HG02763 (cell line): ENCODE measurements at regions not wholly inside any gene's neighbourhood (a gene's known extent, or its start where the extent isn't known, plus 50 kb on each side); places are given as distances from the start of the nearest gene placed in this dataset.

Experiments
- ATAC-seq: cut with Tn5 transposase; IDR thresholded peaks from one replicate; pipeline ENCODE4 v1.9.1; 2021; ENCODE audit warnings: mild to moderate bottlenecking, moderate library complexity; ENCODE audit not compliant: unreplicated experiment

DNA sequence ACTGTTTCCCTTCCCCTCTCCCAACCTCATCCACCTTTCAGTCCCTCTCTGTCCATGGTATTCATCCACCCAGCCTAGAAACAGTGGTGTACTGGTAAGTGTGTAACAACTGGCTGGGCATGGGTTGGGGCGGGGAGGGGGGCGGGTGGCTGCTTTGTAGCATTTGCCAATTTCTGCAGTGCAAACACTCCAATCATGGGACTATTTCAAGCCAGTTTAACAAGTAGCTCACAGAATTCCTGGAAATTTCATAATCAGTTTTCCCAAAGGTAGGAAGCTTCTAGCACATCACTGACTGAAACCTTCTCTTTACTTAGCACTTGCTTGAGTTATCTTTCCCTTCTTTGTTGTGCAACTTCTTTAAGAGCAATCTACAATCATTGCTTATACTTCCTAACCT lies 100.8 kb upstream of the WASF3 start:
- no peak for ATAC-seq

DNA sequence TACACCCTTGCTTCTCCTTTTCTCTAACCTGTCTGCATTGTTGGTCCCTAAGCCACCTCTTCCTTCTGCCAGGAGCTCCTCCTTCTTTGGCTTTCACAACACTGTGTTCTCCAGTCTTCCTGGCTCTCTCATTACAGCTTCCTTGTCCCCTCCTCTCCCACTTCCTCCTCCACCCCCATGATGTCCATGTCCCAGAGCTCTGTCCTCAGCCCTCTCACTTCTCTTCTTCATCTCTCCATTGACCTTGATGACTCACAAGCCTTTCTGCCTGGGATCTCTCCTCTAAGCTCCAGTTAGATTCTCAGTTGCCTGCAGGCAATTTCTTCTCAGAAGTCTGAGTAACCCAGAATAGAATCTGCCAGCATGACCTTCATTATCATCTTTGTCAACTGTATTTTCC lies 100.3 kb upstream of the WASF3 start:
- no peak for ATAC-seq

DNA sequence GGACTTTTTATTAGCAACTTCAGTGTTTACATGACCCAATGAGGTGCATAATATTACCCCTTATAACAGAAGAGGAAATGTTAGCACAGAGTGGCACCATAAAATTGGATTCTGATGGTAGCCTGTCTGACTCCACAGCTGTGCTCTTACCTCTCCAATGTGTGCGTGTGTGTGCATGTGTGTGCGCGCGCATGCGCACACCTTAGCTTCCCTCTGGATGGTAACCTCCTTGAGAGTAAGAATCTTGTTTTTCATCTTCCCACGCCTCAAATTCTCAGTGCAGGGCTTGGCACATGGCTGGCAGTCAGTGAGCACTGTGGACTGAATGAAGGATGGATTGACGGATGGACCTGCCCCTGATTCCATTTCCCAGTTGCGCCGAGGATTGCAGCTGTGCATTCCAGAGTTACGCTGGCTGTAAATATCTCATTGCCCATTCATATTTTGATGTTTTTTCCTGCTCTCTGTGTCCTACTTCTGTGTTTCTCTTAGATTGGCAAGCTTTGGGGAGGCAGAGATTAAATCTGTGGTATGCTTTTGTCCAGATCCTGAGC lies 99.2 kb upstream of the WASF3 start:
- no peak for ATAC-seq

DNA sequence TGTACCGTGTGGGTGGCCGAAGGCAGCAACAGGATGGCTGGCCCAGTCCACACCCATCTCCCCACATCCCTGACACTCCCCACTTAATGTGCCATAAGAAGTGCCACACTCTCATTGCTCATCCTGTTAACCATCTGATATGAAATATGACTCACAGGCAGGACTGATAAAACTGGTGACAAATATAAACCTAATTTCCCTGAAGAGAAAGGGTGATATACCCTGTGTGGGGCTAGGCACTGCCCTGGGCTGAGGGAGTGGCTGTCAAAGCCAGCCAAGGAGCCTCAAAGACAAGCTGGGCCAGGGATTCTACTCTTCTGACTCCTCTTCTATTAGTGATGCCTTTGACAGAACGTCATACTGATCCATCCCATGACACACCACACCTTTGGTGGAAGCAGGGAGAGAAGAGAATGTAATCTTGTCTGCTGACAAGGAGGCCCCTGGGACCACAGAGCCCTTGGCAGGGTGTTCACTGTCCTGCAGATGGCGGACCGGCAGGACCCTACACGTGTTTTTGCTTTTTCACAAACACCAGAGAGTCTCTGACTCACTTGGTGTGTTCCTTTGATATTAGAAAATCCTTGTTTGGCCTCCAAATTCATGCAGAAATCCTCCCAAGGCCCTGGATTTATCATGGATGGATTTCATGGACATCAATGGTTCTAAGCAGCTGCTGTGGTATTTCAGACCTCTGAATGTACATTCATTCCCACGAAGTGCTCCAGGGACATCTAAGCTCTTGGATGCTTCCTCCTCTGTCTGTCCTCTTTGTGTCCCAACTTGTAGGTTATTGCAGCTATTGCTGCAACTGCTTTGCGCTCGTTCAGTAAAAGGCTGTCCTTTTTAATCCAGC lies 98.0 kb upstream of the WASF3 start:
- ATAC-seq: no peak

DNA sequence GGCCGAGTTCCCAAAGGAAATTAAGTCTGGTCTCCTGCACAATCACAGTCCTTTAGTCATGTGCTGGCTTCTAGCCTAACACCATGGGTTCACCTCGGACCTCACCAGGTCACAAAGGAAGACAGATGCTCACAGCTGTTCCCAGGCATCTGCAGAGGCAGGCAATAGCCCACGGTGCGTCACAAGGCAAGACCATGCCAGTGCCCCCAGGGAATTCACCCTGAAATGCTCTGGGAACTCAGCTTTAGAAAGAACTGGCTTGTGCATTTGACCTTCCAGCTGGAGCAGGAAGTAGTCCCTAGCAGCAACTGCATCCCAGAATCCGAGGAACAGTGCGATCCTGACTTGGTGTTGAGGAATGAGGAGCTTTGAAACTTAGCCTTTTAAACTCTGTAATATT lies 96.8 kb upstream of the WASF3 start:
- ATAC-seq: no peak

DNA sequence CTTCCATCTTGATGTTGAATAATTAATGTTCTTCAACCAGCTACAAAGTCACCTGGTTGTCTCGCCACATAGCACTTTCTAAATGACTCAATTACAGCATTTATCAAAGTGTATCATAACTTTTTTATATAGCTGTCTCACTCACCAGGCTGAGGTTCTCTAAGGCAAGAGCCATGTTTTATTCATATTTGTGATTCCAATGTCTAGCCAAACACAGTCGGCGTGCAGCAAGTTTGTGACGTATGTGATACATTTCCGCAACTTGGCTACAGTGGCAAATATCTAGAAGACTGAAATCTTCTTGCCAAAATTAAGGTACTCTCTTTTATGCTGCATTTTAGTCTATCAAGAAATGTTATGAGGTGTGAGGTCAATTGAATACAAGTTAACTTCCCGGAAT lies 94.2 kb upstream of the WASF3 start:
- ATAC-seq: no peak

DNA sequence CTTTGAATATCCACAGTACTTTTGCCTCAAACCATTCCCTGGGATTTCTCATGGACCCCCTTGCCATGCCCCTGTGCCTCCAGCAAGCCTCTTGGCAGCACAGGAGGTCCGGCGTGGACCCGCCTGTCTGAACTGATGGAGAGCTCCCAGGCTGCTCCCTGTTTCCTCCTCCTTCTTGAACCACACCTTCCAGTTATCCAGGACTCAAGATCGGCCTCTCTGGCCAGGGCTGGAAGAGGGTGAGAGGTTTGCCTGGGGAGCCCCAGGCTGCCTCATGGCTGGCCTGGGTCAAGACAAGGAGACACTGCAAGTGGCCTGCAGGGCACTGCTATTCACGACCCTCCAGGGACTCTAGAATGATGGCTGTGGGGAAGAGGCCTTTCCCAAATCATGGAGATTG lies 93.6 kb upstream of the WASF3 start:
- no peak for ATAC-seq

DNA sequence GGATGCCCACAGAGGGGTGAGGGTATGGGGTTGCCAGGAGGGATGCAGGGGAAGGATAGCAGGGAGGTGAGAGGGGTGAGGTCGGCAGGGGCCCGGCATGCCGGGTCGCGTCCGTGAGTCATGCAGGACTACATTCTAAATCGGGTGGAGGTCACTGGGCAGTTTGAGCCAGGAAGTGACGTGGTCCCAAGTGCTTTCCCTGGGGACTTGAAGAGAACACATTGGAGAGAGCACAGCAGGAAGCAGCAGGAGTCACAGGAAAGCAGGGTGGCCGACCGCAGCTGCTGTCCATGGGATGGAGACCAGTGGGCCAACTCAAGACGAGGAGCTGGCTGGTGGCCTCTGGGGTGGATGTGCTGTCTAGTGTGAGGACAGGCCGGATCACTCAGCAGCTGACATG lies 92.0 kb upstream of the WASF3 start:
- no peak for ATAC-seq

DNA sequence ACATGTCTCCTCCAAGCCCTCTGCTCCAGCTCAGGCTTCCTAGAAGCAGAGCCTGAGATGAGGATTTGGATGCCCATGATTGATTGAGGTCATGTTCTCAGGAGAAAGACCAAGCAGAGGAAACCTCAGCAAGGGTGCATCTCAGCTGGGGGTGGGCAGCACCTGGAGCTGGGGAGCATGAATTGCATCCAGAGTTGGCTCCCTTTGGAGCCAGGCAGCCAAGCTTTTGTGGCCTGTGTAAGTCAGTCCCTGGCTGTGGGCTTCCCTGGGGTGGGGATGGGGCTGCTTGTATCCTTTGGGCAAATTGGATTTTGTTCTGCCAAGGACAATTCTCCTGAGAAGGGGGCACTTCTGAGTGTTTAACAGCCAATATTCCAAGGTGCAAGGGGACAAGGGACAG lies 91.5 kb upstream of the WASF3 start:
- ATAC-seq: no peak

DNA sequence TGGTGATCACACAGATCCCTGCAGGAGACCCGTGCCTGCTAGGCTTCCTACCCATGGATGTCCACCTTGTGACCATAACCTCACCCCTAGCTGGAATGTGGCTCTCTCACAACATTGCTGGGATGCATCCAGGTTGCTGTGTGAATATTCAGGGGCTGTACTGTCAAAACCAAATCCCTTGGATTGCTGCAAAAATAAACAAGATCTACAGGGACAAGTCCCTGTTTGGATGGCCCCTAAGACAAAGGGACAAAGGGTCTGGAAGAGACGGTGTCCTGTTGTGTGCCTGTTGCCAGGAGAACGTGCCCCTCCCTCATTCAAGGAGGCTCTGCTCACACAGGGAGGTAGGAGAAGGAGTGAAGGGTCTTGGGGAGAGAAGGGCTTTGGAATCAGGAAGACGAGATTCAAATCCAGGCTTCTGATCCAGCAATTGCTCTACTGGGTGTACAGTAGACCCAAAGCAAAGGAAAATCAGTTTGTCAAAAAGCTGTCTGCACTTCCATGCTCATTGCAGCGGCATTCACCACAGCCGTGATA lies 89.2 kb upstream of the WASF3 start:
- ATAC-seq: no peak

DNA sequence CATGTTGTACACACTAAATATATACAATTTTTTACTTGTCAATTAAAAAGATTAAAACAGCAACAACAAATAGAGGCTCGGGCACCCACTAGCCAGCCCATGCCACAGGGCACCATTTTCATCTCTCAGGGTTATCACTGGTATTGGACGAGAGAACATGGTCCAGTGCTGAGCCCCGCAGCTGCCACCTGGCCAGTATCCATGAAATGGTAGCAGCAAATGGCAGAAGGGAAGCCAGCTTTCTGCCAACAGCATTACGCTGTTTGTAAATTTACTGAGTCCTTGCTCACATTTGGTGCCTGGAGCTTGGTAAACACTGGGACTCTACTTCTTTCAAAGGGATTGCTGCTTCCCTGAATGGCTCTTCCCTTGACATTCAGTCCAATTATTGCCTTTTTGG lies 87.9 kb upstream of the WASF3 start:
- no peak for ATAC-seq

DNA sequence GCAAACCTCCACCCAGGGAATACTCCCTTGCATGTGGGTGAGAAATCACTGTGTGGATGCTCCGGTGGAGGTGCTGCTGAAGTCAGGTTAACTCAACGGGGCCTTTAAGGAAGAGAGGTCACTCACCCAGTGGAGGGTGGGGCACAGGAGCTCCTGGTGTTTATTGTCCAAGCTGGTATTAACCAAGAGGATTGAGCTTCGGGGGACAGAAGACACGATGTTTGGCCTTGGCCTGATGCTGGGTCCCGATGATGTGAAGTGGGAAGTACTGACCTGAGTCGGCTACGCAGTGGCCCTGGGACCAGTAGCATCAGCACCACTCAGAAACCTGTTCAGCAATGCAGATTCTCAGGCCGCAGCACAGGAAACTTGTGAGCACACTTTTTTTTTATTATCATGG lies 85.7 kb upstream of the WASF3 start:
- ATAC-seq: no peak

DNA sequence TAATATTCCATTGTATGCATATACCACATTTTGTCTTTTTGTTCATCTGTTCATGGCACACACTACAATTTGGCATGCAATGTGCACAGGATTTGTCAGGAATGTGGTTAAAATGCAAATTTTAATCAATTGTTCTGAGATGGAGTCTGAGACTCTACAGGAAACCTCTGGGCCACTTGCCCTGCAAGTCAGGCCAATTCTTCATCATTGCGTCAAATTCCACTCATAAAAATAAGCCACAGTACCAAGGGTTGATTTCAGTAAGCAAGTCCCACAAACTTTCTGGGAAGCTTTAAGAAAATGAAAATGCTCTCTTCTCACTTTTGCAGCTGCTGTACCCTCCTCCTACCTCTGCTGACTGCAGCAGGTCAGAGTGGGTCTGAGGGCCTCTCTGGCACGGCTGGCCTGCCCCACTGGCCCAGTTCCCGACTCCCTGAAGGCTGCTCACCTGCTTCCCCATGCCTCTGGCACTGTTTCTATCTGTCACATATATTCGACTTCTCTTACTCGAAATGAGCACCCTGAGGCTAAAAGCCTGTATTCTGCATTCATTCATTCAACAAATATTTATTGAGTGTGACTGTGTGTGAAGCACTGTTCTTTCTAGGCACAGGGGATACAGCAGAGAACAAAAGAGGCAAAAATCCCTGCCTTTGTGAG lies 83.8 kb upstream of the WASF3 start:
- no peak for ATAC-seq

DNA sequence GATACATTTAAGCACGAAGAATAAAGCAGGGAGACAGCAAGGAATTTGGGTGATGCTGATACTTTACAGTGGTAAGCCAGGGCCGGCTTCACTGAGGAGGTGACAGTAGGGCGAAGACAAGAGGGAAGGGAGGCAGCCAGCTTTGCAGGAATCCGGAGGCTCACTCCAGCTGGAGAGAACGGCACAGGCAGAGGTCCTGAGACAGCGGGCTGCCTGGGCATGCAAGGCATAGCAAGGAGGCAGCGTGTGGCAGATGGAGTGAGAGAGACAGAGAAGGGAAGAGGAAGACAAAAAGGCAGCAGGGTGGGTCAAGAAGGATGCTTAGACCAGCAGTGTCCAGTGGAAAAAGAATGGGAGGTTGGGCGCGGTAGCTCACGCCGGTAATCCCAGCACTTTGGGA lies 83.2 kb upstream of the WASF3 start:
- no peak for ATAC-seq

DNA sequence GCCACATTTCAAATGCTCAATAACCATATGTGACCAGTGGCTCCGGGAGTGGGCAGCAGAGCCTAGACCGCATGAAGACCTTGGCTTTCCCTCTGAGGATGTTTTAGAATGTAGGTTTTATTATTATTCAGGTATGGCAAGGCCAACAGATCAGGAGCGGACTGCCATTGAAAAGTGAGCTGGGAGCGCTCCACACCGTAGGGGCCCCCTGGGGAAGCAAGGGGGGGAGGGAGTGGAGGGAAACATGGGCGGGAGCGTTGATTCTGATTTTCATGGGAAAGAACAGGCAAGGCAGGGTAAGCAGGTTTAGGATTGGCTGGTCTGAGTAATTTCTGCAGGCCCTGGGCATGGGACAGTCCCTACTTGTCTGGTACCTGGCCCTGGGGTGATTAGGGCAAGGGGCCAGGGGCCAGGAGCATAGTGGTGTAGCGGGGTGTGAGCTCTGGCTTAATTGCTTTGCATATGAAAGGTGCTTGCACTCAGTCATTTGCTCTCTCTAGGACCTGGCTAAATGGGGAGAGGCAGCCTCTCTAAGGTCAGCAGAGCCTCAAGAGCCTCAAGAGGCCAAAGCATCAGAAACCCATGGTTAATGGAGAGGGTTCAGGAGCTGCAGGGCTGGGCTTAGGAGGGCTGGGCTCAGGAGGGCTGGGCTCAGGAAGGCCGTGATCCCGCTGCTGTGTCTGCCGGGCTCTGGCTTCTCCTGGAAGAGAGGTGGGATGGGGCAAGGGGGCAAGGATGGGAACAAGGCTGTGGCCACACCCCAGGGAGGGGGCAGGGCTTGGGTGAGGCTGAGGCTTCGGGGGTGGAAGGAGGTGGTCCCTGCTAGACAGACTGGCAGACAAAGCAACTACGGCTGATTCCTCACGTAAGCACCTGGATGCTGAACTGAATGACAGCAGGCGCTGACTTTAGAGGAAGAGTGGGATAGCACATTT lies 82.0 kb upstream of the WASF3 start:
- ATAC-seq: no peak

DNA sequence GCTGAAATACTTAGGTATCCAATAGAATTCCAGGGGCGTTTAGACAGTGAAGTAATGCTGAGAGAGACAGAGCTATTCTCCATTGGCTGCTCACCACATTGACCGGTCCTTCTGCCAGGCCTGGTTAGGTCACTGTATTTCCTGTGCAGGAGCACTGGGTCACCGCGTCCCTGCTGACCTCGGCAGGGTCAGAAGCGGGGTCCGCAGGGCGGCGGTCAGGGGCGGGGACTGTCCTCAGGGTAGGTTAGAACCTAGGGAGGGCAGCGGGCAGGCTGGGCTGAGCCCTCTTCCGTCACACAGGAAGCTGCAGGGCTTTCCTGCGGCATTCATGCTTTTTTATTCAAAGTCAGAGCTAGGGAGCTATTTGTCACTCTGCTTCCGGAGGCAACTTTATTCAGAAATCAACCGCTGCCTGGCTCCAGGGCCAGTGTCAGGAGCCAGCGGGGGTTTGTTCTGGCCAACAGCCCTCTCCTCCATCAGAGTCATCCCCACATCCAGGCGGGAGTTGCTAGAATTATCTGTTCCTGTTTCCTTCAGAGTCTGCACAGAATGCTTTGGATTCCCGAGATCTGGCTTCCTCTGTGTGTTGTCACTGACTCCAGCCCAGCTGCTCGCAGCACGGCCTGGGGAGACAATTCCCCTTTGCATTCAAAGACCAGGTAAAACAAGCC lies 81.2 kb upstream of the WASF3 start:
- ATAC-seq: no peak

DNA sequence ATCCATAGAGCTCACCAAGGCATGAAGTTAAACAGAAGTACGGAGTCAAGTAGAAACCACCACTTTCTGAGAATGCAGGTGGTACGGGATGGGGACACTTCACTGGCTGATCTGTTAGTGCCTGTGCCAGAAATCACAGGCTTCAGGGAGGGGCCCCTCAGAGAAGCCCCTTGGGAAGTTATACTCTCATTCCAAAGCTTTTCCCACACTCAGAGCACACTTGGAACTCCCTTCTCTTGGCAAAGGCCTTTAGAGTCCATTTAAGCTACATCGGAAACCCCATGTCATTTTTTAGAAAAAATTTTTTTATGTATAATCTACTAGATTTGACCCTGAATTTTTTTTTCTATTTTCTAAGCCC lies 80.7 kb upstream of the WASF3 start:
- ATAC-seq: no peak

DNA sequence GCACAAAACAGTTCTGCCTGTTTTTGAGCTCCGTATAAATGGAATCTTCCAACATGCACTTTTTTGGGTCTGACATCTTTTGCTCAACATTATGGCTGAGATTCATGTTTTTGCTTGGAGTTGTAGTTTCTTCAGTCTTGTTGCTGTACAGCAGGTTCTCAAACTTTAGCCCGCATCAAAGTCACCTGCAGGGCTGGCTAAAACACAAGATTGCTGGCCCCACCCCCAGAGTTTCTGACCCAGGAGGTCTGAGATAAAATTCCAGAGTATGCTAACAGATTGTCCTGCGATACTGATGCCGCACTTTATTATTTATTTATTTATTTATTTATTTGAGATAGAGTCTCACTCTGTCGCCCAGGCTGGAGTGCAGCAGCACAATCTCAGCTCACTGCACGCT lies 79.8 kb upstream of the WASF3 start:
- no peak for ATAC-seq

DNA sequence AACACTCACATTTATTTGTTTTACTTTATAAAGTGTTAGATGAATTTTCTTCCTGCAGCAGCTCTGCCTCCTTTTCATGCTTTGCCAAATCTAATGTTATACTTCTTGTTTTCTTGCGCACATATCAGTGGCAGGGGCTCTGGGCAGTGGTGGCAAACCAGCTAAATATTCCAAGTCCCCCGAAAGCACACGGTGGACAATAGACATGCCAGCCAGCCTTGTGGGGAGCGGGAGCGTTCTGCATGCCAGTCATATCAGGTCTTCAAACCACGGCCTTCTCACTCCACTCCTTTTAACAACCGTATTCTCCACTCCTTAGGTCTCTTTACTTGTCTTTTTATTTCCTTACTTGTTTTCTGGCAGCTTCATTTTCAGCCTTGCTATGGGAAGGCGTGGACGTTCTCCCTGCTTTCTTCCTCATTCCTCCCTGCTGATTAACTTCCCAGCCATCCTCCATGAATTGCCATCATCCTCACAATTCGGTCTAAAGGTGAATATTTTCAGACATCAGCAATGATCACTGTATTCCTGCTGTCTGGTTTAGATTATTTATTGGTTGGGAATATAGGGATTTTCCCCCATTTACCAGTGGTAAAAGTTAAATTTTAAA lies 77.1 kb upstream of the WASF3 start:
- no peak for ATAC-seq
